ENCODE measurements at regions not wholly inside any gene's neighbourhood (a gene's known extent, or its start where the extent isn't known, plus 50 kb on each side); places are given as distances from the start of the nearest gene placed in this dataset.

DNA sequence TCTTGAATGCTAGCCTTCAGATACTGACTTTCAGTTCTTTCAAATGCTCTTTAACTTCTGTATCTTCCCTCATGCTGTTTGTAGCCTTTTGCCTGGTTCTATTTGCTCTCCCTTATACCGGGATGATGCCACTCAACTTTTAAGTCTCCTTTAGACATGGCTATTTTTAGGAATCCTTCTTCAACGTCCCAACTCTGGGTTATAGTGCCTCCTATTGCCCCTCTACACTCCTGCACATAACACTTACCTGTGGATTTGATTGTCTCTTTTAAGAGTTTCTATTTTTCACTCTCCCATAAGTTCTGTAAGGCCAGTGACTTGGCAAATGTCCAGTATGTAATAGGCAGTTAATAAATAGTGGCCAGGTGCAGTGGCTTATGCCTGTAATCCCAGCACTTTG is 343.0 kb downstream of the KLF5 start:
- H3K27ac ChIP-seq (ENCODE audit: low read depth, low read length, poor library complexity, severe bottlenecking), result no peak overlapping the region
- no peak overlapping the region for H3K9ac ChIP-seq (ENCODE audit: low read length)
- no peaks in the 10 kb centered on the region for H3F3A ChIP-seq (ENCODE audit: insufficient read depth, low read length)
- H3K36me3 ChIP-seq (ENCODE audit: insufficient read depth, low read length), result no peaks in the 10 kb centered on the region
- H3K27me3 ChIP-seq (ENCODE audit: insufficient read depth, low read length), result no peaks in the 10 kb centered on the region
- H3K79me2 ChIP-seq (ENCODE audit: insufficient read depth, low read length), result no peaks in the 10 kb centered on the region
- TF ChIP-seq EZH2 (IDR thresholded peaks at IDR 0.05; ENCODE audit: borderline replicate concordance, low read length), result no peak
- TF ChIP-seq, protein P1, sequence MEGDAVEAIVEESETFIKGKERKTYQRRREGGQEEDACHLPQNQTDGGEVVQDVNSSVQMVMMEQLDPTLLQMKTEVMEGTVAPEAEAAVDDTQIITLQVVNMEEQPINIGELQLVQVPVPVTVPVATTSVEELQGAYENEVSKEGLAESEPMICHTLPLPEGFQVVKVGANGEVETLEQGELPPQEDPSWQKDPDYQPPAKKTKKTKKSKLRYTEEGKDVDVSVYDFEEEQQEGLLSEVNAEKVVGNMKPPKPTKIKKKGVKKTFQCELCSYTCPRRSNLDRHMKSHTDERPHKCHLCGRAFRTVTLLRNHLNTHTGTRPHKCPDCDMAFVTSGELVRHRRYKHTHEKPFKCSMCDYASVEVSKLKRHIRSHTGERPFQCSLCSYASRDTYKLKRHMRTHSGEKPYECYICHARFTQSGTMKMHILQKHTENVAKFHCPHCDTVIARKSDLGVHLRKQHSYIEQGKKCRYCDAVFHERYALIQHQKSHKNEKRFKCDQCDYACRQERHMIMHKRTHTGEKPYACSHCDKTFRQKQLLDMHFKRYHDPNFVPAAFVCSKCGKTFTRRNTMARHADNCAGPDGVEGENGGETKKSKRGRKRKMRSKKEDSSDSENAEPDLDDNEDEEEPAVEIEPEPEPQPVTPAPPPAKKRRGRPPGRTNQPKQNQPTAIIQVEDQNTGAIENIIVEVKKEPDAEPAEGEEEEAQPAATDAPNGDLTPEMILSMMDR (IDR thresholded peaks at IDR 0.05; ENCODE audit: low read length), result peak; percentile 18; the same call in 1 of the 2 replicates
- H4K20me1 ChIP-seq (ENCODE audit: insufficient read depth, low read length), result no peaks in the 10 kb centered on the region
- H3K9me3 ChIP-seq (ENCODE audit: low read length), result no peaks in the 10 kb centered on the region
- H3K4me1 ChIP-seq (ENCODE audit: insufficient read depth, low read length, severe bottlenecking), result no peaks in the 10 kb centered on the region
- no peak overlapping the region for H3K4me2 ChIP-seq (ENCODE audit: low read length)
- H2AFZ ChIP-seq (ENCODE audit: low read length), result no peak overlapping the region
- H3K4me3 ChIP-seq (ENCODE audit: low read depth, low read length, poor library complexity, severe bottlenecking), result no peak overlapping the region
- H3K9me2 ChIP-seq (ENCODE audit: low read depth, low read length), result no peaks in the 10 kb centered on the region

DNA sequence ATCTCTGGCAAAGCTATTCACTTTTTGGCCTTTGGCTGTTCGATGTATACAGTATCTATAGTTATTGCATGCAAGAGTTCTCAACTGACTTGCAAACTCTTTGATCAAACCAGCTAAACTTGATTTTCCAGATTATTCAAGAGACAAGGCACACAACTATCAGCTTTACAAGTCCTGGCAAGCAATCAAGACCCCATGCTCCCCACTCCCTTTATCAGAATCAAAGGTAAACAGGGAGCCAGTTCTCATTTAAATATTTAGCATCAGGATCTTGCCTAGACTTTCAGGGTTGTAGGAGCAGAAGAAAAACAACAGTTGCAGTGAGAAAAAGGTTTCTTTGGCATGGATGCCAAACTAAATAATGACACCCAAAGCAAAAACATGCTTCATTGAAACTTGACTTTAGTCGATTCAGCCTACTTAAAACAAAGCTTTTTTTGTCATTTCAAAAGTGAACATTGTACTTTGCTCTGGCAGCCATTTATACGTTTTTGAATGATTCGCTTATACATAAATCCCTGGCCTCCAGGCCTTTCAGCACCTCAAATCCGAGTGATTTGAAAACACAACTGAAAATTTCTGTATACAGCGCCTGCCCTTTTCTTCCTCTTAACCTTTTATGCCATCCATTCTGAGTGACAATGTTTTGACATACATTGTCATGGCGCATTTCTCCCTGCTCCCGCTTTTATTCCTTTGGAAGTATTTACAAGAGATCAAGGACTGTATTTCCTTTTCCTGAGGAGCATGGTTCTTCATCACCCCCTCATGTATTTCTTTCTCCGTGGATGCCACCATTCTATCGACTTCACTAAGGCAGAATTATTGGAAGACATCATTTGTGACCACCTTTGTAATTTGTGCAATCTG is 340.8 kb downstream of the KLF5 start:
- H3K4me1 ChIP-seq (ENCODE audit: insufficient read depth, low read length, severe bottlenecking), result no peaks in the 10 kb centered on the region
- no peak overlapping the region for H3K27ac ChIP-seq (ENCODE audit: low read depth, low read length, poor library complexity, severe bottlenecking)
- no peaks in the 10 kb centered on the region for H3K9me3 ChIP-seq (ENCODE audit: low read length)
- no peak overlapping the region for H3K9ac ChIP-seq (ENCODE audit: low read length)
- H3F3A ChIP-seq (ENCODE audit: insufficient read depth, low read length), result no peaks in the 10 kb centered on the region
- no peaks in the 10 kb centered on the region for H3K79me2 ChIP-seq (ENCODE audit: insufficient read depth, low read length)
- H3K27me3 ChIP-seq (ENCODE audit: insufficient read depth, low read length), result no peaks in the 10 kb centered on the region
- no peak overlapping the region for H3K4me2 ChIP-seq (ENCODE audit: low read length)
- H2AFZ ChIP-seq (ENCODE audit: low read length), result no peak overlapping the region
- no peak overlapping the region for H3K4me3 ChIP-seq (ENCODE audit: low read depth, low read length, poor library complexity, severe bottlenecking)
- H4K20me1 ChIP-seq (ENCODE audit: insufficient read depth, low read length), result no peaks in the 10 kb centered on the region
- TF ChIP-seq EZH2 (IDR thresholded peaks at IDR 0.05; ENCODE audit: borderline replicate concordance, low read length), result no peak
- TF ChIP-seq, protein P1 (IDR thresholded peaks at IDR 0.05; ENCODE audit: low read length), result no peak
- H3K36me3 ChIP-seq (ENCODE audit: insufficient read depth, low read length), result no peaks in the 10 kb centered on the region
- H3K9me2 ChIP-seq (ENCODE audit: low read depth, low read length), result no peaks in the 10 kb centered on the region

DNA sequence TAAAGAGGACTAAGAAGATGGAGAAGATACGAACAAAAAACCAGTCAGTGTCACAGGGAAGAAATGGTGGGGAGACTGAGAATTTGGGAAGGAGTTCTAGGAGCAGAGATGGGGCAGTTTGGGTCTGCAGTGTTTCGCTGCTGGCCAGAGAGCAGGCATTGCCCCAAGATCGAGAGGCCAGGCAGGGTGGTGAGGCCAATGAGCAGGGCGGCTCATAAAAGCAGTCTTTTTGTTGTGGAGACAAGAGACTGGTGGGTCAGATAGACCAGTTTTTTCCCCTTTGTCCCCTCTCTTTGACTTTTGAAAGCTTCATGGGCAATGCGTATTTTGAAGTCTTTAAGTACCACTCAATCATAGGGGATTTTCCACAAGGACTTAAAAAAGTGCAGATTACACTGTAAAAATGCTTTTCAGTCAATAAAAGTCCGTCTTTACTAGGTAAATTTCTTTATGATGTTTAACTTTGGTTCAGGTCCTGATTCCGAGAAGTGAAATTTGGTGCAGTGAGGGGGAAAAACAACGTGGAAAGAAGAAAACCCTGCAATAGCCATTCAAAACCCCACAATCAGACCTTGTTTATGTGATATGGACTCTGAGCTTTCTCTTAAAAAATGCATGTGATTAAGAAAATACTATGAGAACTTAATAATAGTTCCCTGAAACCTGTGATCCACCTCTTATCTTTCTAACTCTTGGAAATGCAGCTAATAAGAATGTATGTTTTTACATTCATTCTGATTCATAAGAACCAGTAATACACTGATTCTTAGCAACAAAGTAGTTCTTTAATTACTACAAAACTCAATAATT is 338.9 kb downstream of the KLF5 start:
- H3K27me3 ChIP-seq (ENCODE audit: insufficient read depth, low read length), result no peaks in the 10 kb centered on the region
- no peak overlapping the region for H3K4me2 ChIP-seq (ENCODE audit: low read length)
- TF ChIP-seq, protein P1 (IDR thresholded peaks at IDR 0.05; ENCODE audit: low read length), result no peak
- H3F3A ChIP-seq (ENCODE audit: insufficient read depth, low read length), result no peaks in the 10 kb centered on the region
- no peak overlapping the region for H3K4me3 ChIP-seq (ENCODE audit: low read depth, low read length, poor library complexity, severe bottlenecking)
- H3K79me2 ChIP-seq (ENCODE audit: insufficient read depth, low read length), result no peaks in the 10 kb centered on the region
- H2AFZ ChIP-seq (ENCODE audit: low read length), result no peak overlapping the region
- H3K27ac ChIP-seq (ENCODE audit: low read depth, low read length, poor library complexity, severe bottlenecking), result no peak overlapping the region
- H3K9ac ChIP-seq (ENCODE audit: low read length), result no peak overlapping the region
- no peaks in the 10 kb centered on the region for H4K20me1 ChIP-seq (ENCODE audit: insufficient read depth, low read length)
- no peaks in the 10 kb centered on the region for H3K36me3 ChIP-seq (ENCODE audit: insufficient read depth, low read length)
- no peaks in the 10 kb centered on the region for H3K9me2 ChIP-seq (ENCODE audit: low read depth, low read length)
- H3K9me3 ChIP-seq (ENCODE audit: low read length), result no peaks in the 10 kb centered on the region
- H3K4me1 ChIP-seq (ENCODE audit: insufficient read depth, low read length, severe bottlenecking), result no peaks in the 10 kb centered on the region
